GM19238 (cell line): ENCODE measurements at regions not wholly inside any gene's neighbourhood (a gene's known extent, or its start where the extent isn't known, plus 50 kb on each side); places are given as distances from the start of the nearest gene placed in this dataset.

Experiments used
- DNase-seq: peaks from one replicate; pipeline ENCODE4 v3.0.0; 2011; ENCODE audit warnings: low spot score; ENCODE audit not compliant: insufficient read length

GRCh38 chr12:85632390-85632789, 203.8 kb downstream of the RASSF9 start:
- no peak for DNase-seq

GRCh38 chr12:85633491-85633890, 202.7 kb downstream of the RASSF9 start:
- no peak for DNase-seq

- DNase-seq: no peak
These were observed 196.4 kb downstream of the RASSF9 start for GRCh38 chr12:85639834-85640233.

- no peak for DNase-seq
These were observed 194.4 kb downstream of the RASSF9 start for GRCh38 chr12:85641796-85642195.

GRCh38 chr12:85642288-85642687, 193.9 kb downstream of the RASSF9 start:
- DNase-seq: no peak

GRCh38 chr12:85642808-85643207, 193.4 kb downstream of the RASSF9 start:
- DNase-seq: no peak

- no peak for DNase-seq
These were observed 191.7 kb downstream of the RASSF9 start for GRCh38 chr12:85644508-85644907.

- DNase-seq: no peak
These were observed 182.3 kb downstream of the RASSF9 start for GRCh38 chr12:85653731-85654455.

GRCh38 chr12:85654456-85654840, 181.8 kb downstream of the RASSF9 start:
- DNase-seq: no peak

GRCh38 chr12:85656561-85656960, 179.6 kb downstream of the RASSF9 start:
- no peak for DNase-seq

- DNase-seq: no peak
These were observed 179.0 kb downstream of the RASSF9 start for GRCh38 chr12:85657251-85657650.

GRCh38 chr12:85657836-85658630, 178.2 kb downstream of the RASSF9 start:
- DNase-seq: no peak

GRCh38 chr12:85659754-85660530, 176.3 kb downstream of the RASSF9 start:
- DNase-seq: no peak

- no peak for DNase-seq
These were observed 174.6 kb downstream of the RASSF9 start for GRCh38 chr12:85661461-85662206.

- DNase-seq: no peak
These were observed 174.0 kb downstream of the RASSF9 start for GRCh38 chr12:85662207-85662602.

- DNase-seq: no peak
These were observed 172.6 kb downstream of the RASSF9 start for GRCh38 chr12:85663631-85664030.

- no peak for DNase-seq
These were observed 171.8 kb downstream of the RASSF9 start for GRCh38 chr12:85664429-85664828.

- DNase-seq: no peak
These were observed 166.3 kb downstream of the RASSF9 start for GRCh38 chr12:85669911-85670310.

- no peak for DNase-seq
These were observed 163.8 kb downstream of the RASSF9 start for GRCh38 chr12:85672436-85672835.

GRCh38 chr12:85673921-85674420, 162.2 kb downstream of the RASSF9 start:
- no peak for DNase-seq
